ENCODE measurements at regions not wholly inside any gene's neighbourhood (a gene's known extent, or its start where the extent isn't known, plus 50 kb on each side); places are given as distances from the start of the nearest gene placed in this dataset.

- TF ChIP-seq CTCF (conservative IDR thresholded peaks at IDR 0.05; ENCODE audit: low read depth in 2 of 2) = peak; percentile 79 to 90
- TF ChIP-seq POLR2AphosphoS5 (IDR thresholded peaks at IDR 0.05; ENCODE audit: low read depth) = no peak
- no peak for TF ChIP-seq EZH2 (IDR thresholded peaks at IDR 0.05; ENCODE audit: low read depth, unreplicated experiment)
- TF ChIP-seq REST (IDR thresholded peaks at IDR 0.05; ENCODE audit: unreplicated experiment) = no peak
- TF ChIP-seq CREB1 (CRISPR knock-in tag; IDR thresholded peaks at IDR 0.05; ENCODE audit: low read depth) = no peak
- no peak for TF ChIP-seq EZH2phosphoT487 (IDR thresholded peaks at IDR 0.05; ENCODE audit: unreplicated experiment)
- TF ChIP-seq JUNB (IDR thresholded peaks at IDR 0.05; ENCODE audit: unreplicated experiment) = no peak
- no peak for TF ChIP-seq ETS1 (IDR thresholded peaks at IDR 0.05)
- no peak for TF ChIP-seq STAT1 (IDR thresholded peaks at IDR 0.05; ENCODE audit: unreplicated experiment)
- no peak for TF ChIP-seq ZNF331 (CRISPR knock-in tag; IDR thresholded peaks at IDR 0.05; ENCODE audit: low read depth)
- TF ChIP-seq NANOG (IDR thresholded peaks at IDR 0.05; ENCODE audit: borderline replicate concordance) = no peak
Observed at GRCh38 chr1:50348449-50349241, 74.6 kb downstream of the DMRTA2 start.

Data from GM23338 (cell line).